CD4-positive, alpha-beta T cell (primary cell): ENCODE measurements at regions not wholly inside any gene's neighbourhood (a gene's known extent, or its start where the extent isn't known, plus 50 kb on each side); places are given as distances from the start of the nearest gene placed in this dataset.

ENCODE experiments used
- ATAC-seq: fragments of 200-7000 bp; cut with Tn5 transposase; one replicate; pipeline ENCODE4 v1.10.0; 2022; ENCODE audit warnings: mild to moderate bottlenecking; ENCODE audit not compliant: poor library complexity
- CTCF ChIA-PET: fragments of 350-600 bp; sonication (Branson Sonifier 250); formaldehyde crosslinking; loops from one replicate; lab custom pipeline; 2021; ENCODE audit warnings: antibody characterized with exemption, inconsistent platforms; lab: Charles Lee
- POLR2A ChIA-PET: fragments of 350-600 bp; sonication (Branson Sonifier 250); formaldehyde crosslinking; loops from one replicate; lab custom pipeline; 2021; ENCODE audit warnings: antibody characterized with exemption, inconsistent platforms; lab: Charles Lee
- DNase-seq, 14 experiments: peaks; one replicate each; pipeline ENCODE4 v3.0.0-alpha.2; 2013 to 2020; ENCODE audit warnings: mixed read lengths in 2 of 14
- H3K27ac ChIP-seq, 2 donors: one replicate each; pipeline versions ENCODE4 v1.5.1 to v1.7.0; 2013; ENCODE audit warnings: low read length in 2 of 2, low read depth in 1 of 2, mild to moderate bottlenecking in 1 of 2
- H3K27me3 ChIP-seq, 2 experiments: 1 replicate in 1 of 2; 2 replicates in 1 of 2; pipeline versions ENCODE4 v1.6.1 to v1.7.0; 2013; ENCODE audit warnings: low read length in 2 of 2, control low read depth in 1 of 2, mild to moderate bottlenecking in 1 of 2, moderate library complexity in 1 of 2; ENCODE audit not compliant: insufficient read depth in 2 of 2, control insufficient read depth in 1 of 2
- H3K36me3 ChIP-seq: one replicate; pipeline ENCODE4 v1.6.1; 2013; ENCODE audit warnings: low read length, control low read depth; ENCODE audit not compliant: insufficient read depth
- H3K4me1 ChIP-seq: one replicate; pipeline ENCODE4 v1.6.1; 2013; ENCODE audit warnings: low read length, control low read depth; ENCODE audit not compliant: insufficient read depth
- H3K4me3 ChIP-seq: one replicate; pipeline ENCODE4 v1.5.1; 2013; ENCODE audit warnings: mild to moderate bottlenecking, low read length, moderate library complexity
- H3K9me3 ChIP-seq, 2 experiments: 1 replicate in 1 of 2; 2 replicates in 1 of 2; pipeline versions ENCODE4 v1.6.1 to v1.7.0; 2013; ENCODE audit warnings: low read length in 2 of 2, mild to moderate bottlenecking in 2 of 2, control low read depth in 1 of 2, moderate library complexity in 1 of 2; ENCODE audit not compliant: control insufficient read depth in 1 of 2, insufficient read depth in 1 of 2
- H3K27ac Mint-ChIP-seq: one replicate; pipeline ENCODE4 v1.8.0; 2020; ENCODE audit warnings: mixed read lengths
- H3K27me3 Mint-ChIP-seq: one replicate; pipeline ENCODE4 v1.8.0; 2021; ENCODE audit warnings: mixed read lengths
- H3K36me3 Mint-ChIP-seq: one replicate; pipeline ENCODE4 v1.8.0; 2021; ENCODE audit warnings: low read depth, mixed read lengths
- H3K4me1 Mint-ChIP-seq: one replicate; pipeline ENCODE4 v1.8.0; 2021; ENCODE audit warnings: low read depth, mixed read lengths
- H3K4me3 Mint-ChIP-seq: one replicate; pipeline ENCODE4 v1.8.0; 2020; ENCODE audit warnings: mild to moderate bottlenecking, mixed read lengths
- H3K9me3 Mint-ChIP-seq: one replicate; pipeline ENCODE4 v1.8.0; 2020; ENCODE audit warnings: mixed read lengths
- intact Hi-C, 2 experiments: fragments of 100-400 bp; cut with DNase I in 1 of 2; cut with micrococcal nuclease in 1 of 2; formaldehyde crosslinking; loops; one replicate each; pipeline versions ENCODE4 v1.15.1 to v1.9.0; 2023 to 2025; cut with DNase I, micrococcal nuclease
- TF ChIP-seq, protein P1 (sequence below): fragments of 200-600 bp; IDR thresholded peaks from one replicate; pipeline ENCODE4 v1.8.0; 2022; ENCODE audit warnings: antibody characterized with exemption, mild to moderate bottlenecking

DNA sequence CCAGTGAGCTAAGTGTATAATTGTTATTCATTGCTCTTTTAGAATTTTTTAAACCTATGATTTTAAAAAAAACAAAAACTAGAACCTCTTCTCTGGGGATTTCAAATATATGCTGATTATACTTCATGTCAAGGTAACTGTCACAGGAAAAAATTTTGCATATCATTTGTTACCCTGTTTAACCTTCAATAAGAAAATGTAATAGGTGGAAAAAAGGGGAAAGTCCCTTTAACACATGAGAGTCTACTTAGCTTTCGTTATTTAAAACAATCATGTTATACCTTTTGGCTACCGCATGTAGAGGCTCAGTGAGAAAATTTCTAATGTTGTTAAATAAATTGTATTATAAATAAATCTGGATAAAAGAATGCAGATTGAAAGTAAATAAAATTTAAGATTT lies 190.1 kb upstream of the AKR1E2 start:
- H3K27ac Mint-ChIP-seq, result no peak overlapping the region
- H3K4me1 ChIP-seq, result no peaks in the 10 kb centered on the region
- H3K9me3 ChIP-seq, result no peaks in the 10 kb centered on the region
- no peak overlapping the region for H3K4me3 Mint-ChIP-seq
- no peaks in the 10 kb centered on the region for H3K27me3 Mint-ChIP-seq
- ChIA-PET POLR2A (interaction anchor here (0.7 kb wide), 1 partner anchor 852 kb away, joined by 3 read pairs; no protein-coding TSS in a partner anchor), CTCF (interaction anchor here (0.6 kb wide), 1 partner anchor 1123 kb away, joined by 3 read pairs; no protein-coding TSS in a partner anchor)
- no peaks in the 10 kb centered on the region for H3K36me3 Mint-ChIP-seq
- H3K4me3 ChIP-seq, result no peak overlapping the region
- H3K4me1 Mint-ChIP-seq, result no peaks in the 10 kb centered on the region
- intact Hi-C loops, result no loop called here
- no peak for DNase-seq
- H3K27me3 ChIP-seq, result no peaks in the 10 kb centered on the region
- no peaks in the 10 kb centered on the region for H3K36me3 ChIP-seq
- H3K9me3 Mint-ChIP-seq, result no peaks in the 10 kb centered on the region
- TF ChIP-seq, protein P1, sequence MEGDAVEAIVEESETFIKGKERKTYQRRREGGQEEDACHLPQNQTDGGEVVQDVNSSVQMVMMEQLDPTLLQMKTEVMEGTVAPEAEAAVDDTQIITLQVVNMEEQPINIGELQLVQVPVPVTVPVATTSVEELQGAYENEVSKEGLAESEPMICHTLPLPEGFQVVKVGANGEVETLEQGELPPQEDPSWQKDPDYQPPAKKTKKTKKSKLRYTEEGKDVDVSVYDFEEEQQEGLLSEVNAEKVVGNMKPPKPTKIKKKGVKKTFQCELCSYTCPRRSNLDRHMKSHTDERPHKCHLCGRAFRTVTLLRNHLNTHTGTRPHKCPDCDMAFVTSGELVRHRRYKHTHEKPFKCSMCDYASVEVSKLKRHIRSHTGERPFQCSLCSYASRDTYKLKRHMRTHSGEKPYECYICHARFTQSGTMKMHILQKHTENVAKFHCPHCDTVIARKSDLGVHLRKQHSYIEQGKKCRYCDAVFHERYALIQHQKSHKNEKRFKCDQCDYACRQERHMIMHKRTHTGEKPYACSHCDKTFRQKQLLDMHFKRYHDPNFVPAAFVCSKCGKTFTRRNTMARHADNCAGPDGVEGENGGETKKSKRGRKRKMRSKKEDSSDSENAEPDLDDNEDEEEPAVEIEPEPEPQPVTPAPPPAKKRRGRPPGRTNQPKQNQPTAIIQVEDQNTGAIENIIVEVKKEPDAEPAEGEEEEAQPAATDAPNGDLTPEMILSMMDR, result no peak
- H3K27ac ChIP-seq, result no peak overlapping the region
- ATAC-seq, result no peak

DNA sequence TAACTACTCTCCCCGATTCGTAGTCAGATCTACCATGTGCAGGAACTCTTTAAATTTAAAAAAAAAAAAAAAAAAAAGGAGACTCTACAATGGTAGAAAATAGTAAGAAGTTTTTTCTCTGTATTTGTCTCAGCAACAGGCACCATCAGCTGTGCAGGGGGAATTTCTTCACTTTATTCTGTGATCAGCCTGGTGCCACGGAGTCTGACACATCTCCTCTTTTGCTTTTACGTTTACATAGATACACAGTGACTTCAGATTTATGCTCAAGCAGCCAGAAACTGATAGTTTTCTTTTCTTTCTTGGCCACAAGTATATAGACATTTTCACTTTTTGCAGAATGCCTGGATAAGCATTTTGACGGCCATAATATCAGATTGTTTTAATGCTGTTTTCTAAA lies 190.6 kb upstream of the AKR1E2 start:
- Histone ChIP-seq H3K36me3 (no peaks in the 10 kb centered on the region), H3K27ac (no peak overlapping the region), H3K27me3 (no peaks in the 10 kb centered on the region), H3K4me3 (no peak overlapping the region), H3K4me1 (no peaks in the 10 kb centered on the region), H3K9me3 (no peaks in the 10 kb centered on the region)
- POLR2A ChIA-PET, result interaction anchor here (0.7 kb wide), 1 partner anchor 851 kb away, joined by 3 read pairs; no protein-coding TSS in a partner anchor
- H3K4me3 Mint-ChIP-seq, result no peak overlapping the region
- intact Hi-C loops, result no loop called here
- H3K4me1 Mint-ChIP-seq, result no peaks in the 10 kb centered on the region
- TF ChIP-seq, protein P1, result no peak
- CTCF ChIA-PET, result no interaction called here
- no peak for ATAC-seq
- no peak for DNase-seq
- no peaks in the 10 kb centered on the region for H3K27me3 Mint-ChIP-seq
- no peak overlapping the region for H3K27ac Mint-ChIP-seq
- no peaks in the 10 kb centered on the region for H3K36me3 Mint-ChIP-seq
- H3K9me3 Mint-ChIP-seq, result no peaks in the 10 kb centered on the region

DNA sequence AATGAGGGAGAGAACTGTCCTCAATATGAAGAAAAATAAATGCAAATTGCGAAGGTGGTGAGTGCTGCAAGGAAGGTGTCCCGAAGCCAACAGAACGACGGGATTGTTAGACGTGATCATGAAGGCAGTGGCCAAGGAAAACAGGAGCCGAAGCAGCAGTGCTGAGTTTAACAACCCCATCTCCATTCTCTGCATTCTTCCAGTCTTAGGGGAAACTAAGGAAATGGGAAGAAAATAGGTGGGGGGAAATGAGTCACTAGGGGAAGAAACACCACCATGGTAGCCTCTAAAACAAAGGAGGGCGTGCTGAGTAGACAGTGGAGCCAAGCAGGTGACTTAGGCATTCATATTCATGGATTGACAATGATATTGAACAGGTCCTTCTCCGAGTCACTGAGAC lies 192.2 kb upstream of the AKR1E2 start:
- Histone ChIP-seq H3K27ac (no peak overlapping the region), H3K4me3 (no peak overlapping the region), H3K9me3 (no peaks in the 10 kb centered on the region), H3K4me1 (no peaks in the 10 kb centered on the region), H3K27me3 (no peaks in the 10 kb centered on the region), H3K36me3 (no peaks in the 10 kb centered on the region)
- DNase-seq (no peak), ATAC-seq (no peak)
- H3K27ac Mint-ChIP-seq, result no peak overlapping the region
- no peaks in the 10 kb centered on the region for H3K9me3 Mint-ChIP-seq
- POLR2A ChIA-PET, result no interaction called here
- H3K36me3 Mint-ChIP-seq, result no peaks in the 10 kb centered on the region
- no peaks in the 10 kb centered on the region for H3K4me1 Mint-ChIP-seq
- H3K4me3 Mint-ChIP-seq, result no peak overlapping the region
- intact Hi-C loops, result no loop called here
- TF ChIP-seq, protein P1, result no peak
- H3K27me3 Mint-ChIP-seq, result no peaks in the 10 kb centered on the region
- CTCF ChIA-PET, result no interaction called here
